Osteocyte (in vitro differentiated cells): ENCODE measurements at regions not wholly inside any gene's neighbourhood (a gene's known extent, or its start where the extent isn't known, plus 50 kb on each side); places are given as distances from the start of the nearest gene placed in this dataset.

Experiments used
- DNase-seq: peaks from one replicate; pipeline ENCODE4 v3.0.0; 2021; ENCODE audit warnings: mixed read lengths; ENCODE audit not compliant: unreplicated experiment; ENCODE audit errors: extremely low spot score
- H3K27ac Mint-ChIP-seq: one replicate; pipeline ENCODE4 v1.8.0; 2021; ENCODE audit warnings: mild to moderate bottlenecking, mixed read lengths; ENCODE audit not compliant: unreplicated experiment
- H3K27me3 Mint-ChIP-seq: one replicate; pipeline ENCODE4 v1.8.0; 2021; ENCODE audit warnings: mixed read lengths; ENCODE audit not compliant: unreplicated experiment
- H3K36me3 Mint-ChIP-seq: one replicate; pipeline ENCODE4 v1.8.0; 2021; ENCODE audit warnings: mixed read lengths; ENCODE audit not compliant: unreplicated experiment
- H3K4me1 Mint-ChIP-seq: one replicate; pipeline ENCODE4 v1.8.0; 2021; ENCODE audit warnings: mixed read lengths; ENCODE audit not compliant: unreplicated experiment
- H3K4me3 Mint-ChIP-seq: one replicate; pipeline ENCODE4 v1.8.0; 2021; ENCODE audit warnings: mild to moderate bottlenecking, moderate library complexity, mixed read lengths; ENCODE audit not compliant: unreplicated experiment
- H3K9me3 Mint-ChIP-seq: one replicate; pipeline ENCODE4 v1.8.0; 2021; ENCODE audit warnings: mixed read lengths; ENCODE audit not compliant: unreplicated experiment
- CTCF ChIP-seq: fragments of 200-600 bp; sonication (generic); IDR thresholded peaks from 2 replicates; pipeline ENCODE4 v1.5.0; 2021; ENCODE audit warnings: antibody characterized with exemption, mild to moderate bottlenecking, moderate library complexity

GRCh38 chr6:78500299-78501089, 366.9 kb upstream of the IRAK1BP1 start:
- Mint-ChIP-seq H3K27ac (no peak overlapping the region), H3K36me3 (peaks cover 1% of the 10 kb centered on the region), H3K27me3 (peaks cover 4% of the 10 kb centered on the region), H3K4me1 (peaks cover 3% of the 10 kb centered on the region), H3K4me3 (no peak overlapping the region), H3K9me3 (no peaks in the 10 kb centered on the region)
- no peak for TF ChIP-seq CTCF
- DNase-seq: no peak

- DNase-seq: no peak
- H3K4me3 Mint-ChIP-seq: no peak overlapping the region
- H3K27ac Mint-ChIP-seq: no peak overlapping the region
- peaks cover 1% of the 10 kb centered on the region for H3K36me3 Mint-ChIP-seq
- peaks cover 4% of the 10 kb centered on the region for H3K27me3 Mint-ChIP-seq
- no peak for TF ChIP-seq CTCF
- H3K4me1 Mint-ChIP-seq: peaks cover 3% of the 10 kb centered on the region
- H3K9me3 Mint-ChIP-seq: peaks cover 11% of the 10 kb centered on the region
Observed at GRCh38 chr6:78502386-78502887, 364.9 kb upstream of the IRAK1BP1 start.

GRCh38 chr6:78505178-78505577, 362.2 kb upstream of the IRAK1BP1 start:
- DNase-seq: no peak
- H3K27me3 Mint-ChIP-seq: no peaks in the 10 kb centered on the region
- TF ChIP-seq CTCF: no peak
- peaks cover 11% of the 10 kb centered on the region for H3K9me3 Mint-ChIP-seq
- peak overlapping the region; percentile 46 for H3K27ac Mint-ChIP-seq
- H3K4me1 Mint-ChIP-seq: peaks cover 3% of the 10 kb centered on the region
- no peak overlapping the region for H3K4me3 Mint-ChIP-seq
- peaks cover 1% of the 10 kb centered on the region for H3K36me3 Mint-ChIP-seq

DNA sequence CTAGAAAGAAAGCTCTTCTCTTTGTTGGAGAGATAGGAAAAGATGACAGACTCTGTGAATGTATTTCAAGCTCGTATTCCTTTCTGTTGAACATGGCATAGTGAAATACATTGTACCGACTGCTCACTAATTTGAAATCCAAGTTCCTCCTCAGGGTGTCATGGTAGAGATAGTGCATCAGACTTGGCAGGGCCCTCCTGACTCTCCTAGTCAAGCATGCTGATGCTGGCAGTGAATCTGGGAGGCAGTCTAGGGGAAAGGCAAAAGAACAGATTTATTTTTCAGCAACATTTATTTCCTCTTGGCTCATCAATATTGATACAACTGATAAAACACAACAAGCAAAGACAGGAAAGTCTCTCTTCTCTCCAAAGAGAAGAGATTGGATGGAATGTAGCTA, 356.3 kb upstream of the IRAK1BP1 start:
- no peak overlapping the region for H3K4me3 Mint-ChIP-seq
- TF ChIP-seq CTCF: no peak
- no peak for DNase-seq
- no peaks in the 10 kb centered on the region for H3K27me3 Mint-ChIP-seq
- H3K36me3 Mint-ChIP-seq: no peaks in the 10 kb centered on the region
- H3K27ac Mint-ChIP-seq: no peak overlapping the region
- no peaks in the 10 kb centered on the region for H3K4me1 Mint-ChIP-seq
- peaks cover 11% of the 10 kb centered on the region for H3K9me3 Mint-ChIP-seq

DNA sequence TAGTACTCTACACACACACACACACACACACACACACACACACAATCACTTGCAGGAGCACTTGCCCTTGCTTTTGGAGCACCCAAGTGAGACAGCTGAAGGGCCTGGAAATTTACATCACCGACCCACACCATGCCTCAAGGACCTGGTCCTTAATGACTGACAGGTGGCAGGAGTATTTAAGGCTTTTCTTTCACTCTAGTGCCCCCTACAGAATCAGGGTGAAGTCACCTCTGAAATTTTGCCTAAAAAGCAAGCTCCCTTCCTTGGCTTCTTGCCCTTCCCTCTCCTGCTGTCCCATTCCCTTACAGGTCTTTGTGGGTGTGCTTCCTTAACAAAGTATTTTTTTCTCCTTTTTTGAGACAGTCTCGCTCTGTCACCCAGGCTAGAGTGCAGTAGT, 353.5 kb upstream of the IRAK1BP1 start:
- no peaks in the 10 kb centered on the region for H3K4me1 Mint-ChIP-seq
- H3K9me3 Mint-ChIP-seq: no peaks in the 10 kb centered on the region
- no peak overlapping the region for H3K4me3 Mint-ChIP-seq
- TF ChIP-seq CTCF: no peak
- no peaks in the 10 kb centered on the region for H3K27me3 Mint-ChIP-seq
- no peaks in the 10 kb centered on the region for H3K36me3 Mint-ChIP-seq
- H3K27ac Mint-ChIP-seq: no peak overlapping the region
- DNase-seq: no peak
